NCI-H2081 treated with DMSO at 0.1 percent for 48 hours (cell line): ENCODE measurements at regions not wholly inside any gene's neighbourhood (a gene's known extent, or its start where the extent isn't known, plus 50 kb on each side); places are given as distances from the start of the nearest gene placed in this dataset.
"Not testable (repeated sequence)": the region's sequence is repeated elsewhere in the genome, so short reads cannot be mapped to it uniquely, and the experiment has no call there.

Source experiments
- DNase-seq: peaks from one replicate; lab custom pipeline; 2025; lab: John Stamatoyannopoulos, UW

GRCh38 chr7:128561116-128561722 is 84.7 kb downstream of the METTL2B start:
- DNase-seq = not testable (repeated sequence)

GRCh38 chr7:128562795-128563194 is 86.2 kb downstream of the METTL2B start:
- DNase-seq = not testable (repeated sequence)

GRCh38 chr7:128564123-128564700 is 87.7 kb downstream of the METTL2B start:
- not testable (repeated sequence) for DNase-seq

- not testable (repeated sequence) for DNase-seq
Observed at GRCh38 chr7:128564932-128565864, 88.7 kb downstream of the METTL2B start.

- not testable (repeated sequence) for DNase-seq
Observed at GRCh38 chr7:128575277-128575676, 96.8 kb upstream of the GARIN1A start.

- DNase-seq = not testable (repeated sequence)
Observed at GRCh38 chr7:128576953-128577352, 95.1 kb upstream of the GARIN1A start.

GRCh38 chr7:128579843-128580242 is 92.2 kb upstream of the GARIN1A start:
- not testable (repeated sequence) for DNase-seq

GRCh38 chr7:128581100-128581499 is 91.0 kb upstream of the GARIN1A start:
- not testable (repeated sequence) for DNase-seq

- not testable (repeated sequence) for DNase-seq
Observed at GRCh38 chr7:128581825-128582561, 90.1 kb upstream of the GARIN1A start.

- not testable (repeated sequence) for DNase-seq
Observed at GRCh38 chr7:128586715-128587114, 85.4 kb upstream of the GARIN1A start.

GRCh38 chr7:128591705-128592104 is 80.4 kb upstream of the GARIN1A start:
- DNase-seq = no peak

- not testable (repeated sequence) for DNase-seq
Observed at GRCh38 chr7:128592209-128592608, 79.9 kb upstream of the GARIN1A start.

- not testable (repeated sequence) for DNase-seq
Observed at GRCh38 chr7:128594061-128594460, 78.0 kb upstream of the GARIN1A start.

GRCh38 chr7:128596336-128597128 is 75.6 kb upstream of the GARIN1A start:
- not testable (repeated sequence) for DNase-seq

- DNase-seq = not testable (repeated sequence)
Observed at GRCh38 chr7:128598946-128599345, 73.1 kb upstream of the GARIN1A start.

GRCh38 chr7:128608678-128609421 is 63.2 kb upstream of the GARIN1A start:
- DNase-seq = peak; percentile 3

GRCh38 chr7:128613366-128613765 is 58.7 kb upstream of the GARIN1A start:
- DNase-seq = not testable (repeated sequence)

GRCh38 chr7:128614812-128615211 is 57.3 kb upstream of the GARIN1A start:
- not testable (repeated sequence) for DNase-seq

GRCh38 chr7:128616799-128617198 is 55.3 kb upstream of the GARIN1A start:
- DNase-seq = not testable (repeated sequence)
